Astrocyte (in vitro differentiated cells and primary cell): ENCODE measurements at regions not wholly inside any gene's neighbourhood (a gene's known extent, or its start where the extent isn't known, plus 50 kb on each side); places are given as distances from the start of the nearest gene placed in this dataset.

Experiments
- DNase-seq: peaks from one replicate; pipeline ENCODE4 v3.0.0-alpha.2; 2010; ENCODE audit warnings: low read depth
- FAIRE-seq: peaks from 2 replicates; lab custom pipeline; 2011; peaks lifted over from hg19 to GRCh38; lab: Jason Lieb, UNC
- H2AFZ ChIP-seq: 2 replicates; pipeline ENCODE4 v1.6.0; 2012; ENCODE audit warnings: low read depth, low read length, inconsistent platforms
- H3K27ac ChIP-seq: 2 replicates; pipeline ENCODE4 v1.5.1; 2011; ENCODE audit warnings: low read depth, low read length, inconsistent platforms
- H3K27me3 ChIP-seq: 2 replicates; pipeline ENCODE4 v1.6.0; 2011; ENCODE audit warnings: low read length, inconsistent platforms; ENCODE audit not compliant: insufficient read depth
- H3K36me3 ChIP-seq: 2 replicates; pipeline ENCODE4 v1.5.1; 2011; ENCODE audit warnings: low read length, inconsistent platforms; ENCODE audit not compliant: insufficient read depth
- H3K4me1 ChIP-seq: 2 replicates; pipeline ENCODE4 v1.5.1; 2011; ENCODE audit warnings: low read length, inconsistent platforms; ENCODE audit not compliant: insufficient read depth
- H3K4me2 ChIP-seq: 2 replicates; pipeline ENCODE4 v1.6.0; 2012; ENCODE audit warnings: low read length, inconsistent platforms
- H3K4me3 ChIP-seq: 2 replicates; pipeline ENCODE4 v1.5.1; 2011; ENCODE audit warnings: low read depth, mild to moderate bottlenecking, low read length, inconsistent platforms; ENCODE audit not compliant: insufficient read depth
- H3K79me2 ChIP-seq: 2 replicates; pipeline ENCODE4 v1.6.0; 2012; ENCODE audit warnings: mild to moderate bottlenecking, low read length, inconsistent platforms; ENCODE audit not compliant: insufficient read depth
- H3K9ac ChIP-seq: 2 replicates; pipeline ENCODE4 v1.6.0; 2012; ENCODE audit warnings: mild to moderate bottlenecking, low read length, inconsistent platforms
- H3K9me3 ChIP-seq: 2 replicates; pipeline ENCODE4 v1.5.1; 2012; ENCODE audit warnings: low read depth, mild to moderate bottlenecking, low read length, inconsistent platforms; ENCODE audit not compliant: insufficient read depth
- H4K20me1 ChIP-seq: 2 replicates; pipeline ENCODE4 v1.6.0; 2012; ENCODE audit warnings: low read length, inconsistent platforms; ENCODE audit not compliant: insufficient read depth
- H3K27ac Mint-ChIP-seq: one replicate; pipeline ENCODE4 v1.8.0; 2021; ENCODE audit warnings: mild to moderate bottlenecking, mixed read lengths; ENCODE audit not compliant: unreplicated experiment
- H3K27me3 Mint-ChIP-seq: one replicate; pipeline ENCODE4 v1.8.0; 2021; ENCODE audit warnings: low read depth, mixed read lengths; ENCODE audit not compliant: unreplicated experiment
- H3K36me3 Mint-ChIP-seq: one replicate; pipeline ENCODE4 v1.8.0; 2021; ENCODE audit warnings: low read depth, mixed read lengths; ENCODE audit not compliant: unreplicated experiment
- H3K4me1 Mint-ChIP-seq: one replicate; pipeline ENCODE4 v1.8.0; 2021; ENCODE audit warnings: low read depth, mixed read lengths; ENCODE audit not compliant: unreplicated experiment
- H3K4me3 Mint-ChIP-seq: one replicate; pipeline ENCODE4 v1.8.0; 2021; ENCODE audit warnings: mild to moderate bottlenecking, moderate library complexity, mixed read lengths; ENCODE audit not compliant: unreplicated experiment
- H3K9me3 Mint-ChIP-seq: one replicate; pipeline ENCODE4 v1.8.0; 2021; ENCODE audit warnings: mild to moderate bottlenecking, mixed read lengths; ENCODE audit not compliant: unreplicated experiment
- EZH2 ChIP-seq: IDR thresholded peaks from 2 replicates; pipeline ENCODE4 v1.6.1; 2012; ENCODE audit warnings: mild to moderate bottlenecking, low read length, inconsistent platforms; ENCODE audit not compliant: insufficient read depth
- TF ChIP-seq, protein P1 (sequence below): IDR thresholded peaks from 2 replicates; pipeline ENCODE4 v1.5.1; 2011; ENCODE audit warnings: low read depth, mild to moderate bottlenecking, inconsistent platforms, low read length, moderate library complexity; ENCODE audit not compliant: insufficient read depth

DNA sequence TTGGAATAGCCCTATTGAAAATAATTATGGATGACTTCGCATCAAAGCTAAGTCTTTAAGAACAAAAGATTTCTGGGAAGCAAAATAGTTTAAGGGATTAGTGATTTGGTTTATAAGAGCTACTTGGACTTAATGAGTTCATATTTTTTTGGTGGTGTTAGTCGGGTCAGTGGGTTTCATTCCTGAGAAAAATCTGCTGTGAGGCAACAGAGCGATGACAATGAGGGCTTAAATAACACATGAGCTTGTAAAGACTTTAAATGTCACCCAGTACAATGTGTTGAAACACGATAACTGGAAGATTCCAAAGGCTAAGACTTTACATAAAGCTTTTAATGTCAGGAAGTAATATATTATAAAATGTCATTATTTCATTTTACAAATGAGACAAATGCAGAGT lies 178.8 kb downstream of the ARL4A start:
- Mint-ChIP-seq H3K27ac (no peak overlapping the region), H3K4me1 (no peaks in the 10 kb centered on the region), H3K9me3 (peaks cover 1% of the 10 kb centered on the region), H3K36me3 (no peaks in the 10 kb centered on the region), H3K4me3 (no peak overlapping the region), H3K27me3 (peaks cover 2% of the 10 kb centered on the region)
- H4K20me1 ChIP-seq = no peaks in the 10 kb centered on the region
- H3K4me3 ChIP-seq = no peak overlapping the region
- no peak overlapping the region for H3K4me2 ChIP-seq
- no peak for DNase-seq
- H3K9me3 ChIP-seq = no peaks in the 10 kb centered on the region
- no peaks in the 10 kb centered on the region for H3K36me3 ChIP-seq
- no peak overlapping the region for H3K9ac ChIP-seq
- no peak overlapping the region for H3K27ac ChIP-seq
- no peak for FAIRE-seq
- H3K27me3 ChIP-seq = no peaks in the 10 kb centered on the region
- no peak overlapping the region for H2AFZ ChIP-seq
- TF ChIP-seq EZH2 = no peak
- TF ChIP-seq, protein P1, sequence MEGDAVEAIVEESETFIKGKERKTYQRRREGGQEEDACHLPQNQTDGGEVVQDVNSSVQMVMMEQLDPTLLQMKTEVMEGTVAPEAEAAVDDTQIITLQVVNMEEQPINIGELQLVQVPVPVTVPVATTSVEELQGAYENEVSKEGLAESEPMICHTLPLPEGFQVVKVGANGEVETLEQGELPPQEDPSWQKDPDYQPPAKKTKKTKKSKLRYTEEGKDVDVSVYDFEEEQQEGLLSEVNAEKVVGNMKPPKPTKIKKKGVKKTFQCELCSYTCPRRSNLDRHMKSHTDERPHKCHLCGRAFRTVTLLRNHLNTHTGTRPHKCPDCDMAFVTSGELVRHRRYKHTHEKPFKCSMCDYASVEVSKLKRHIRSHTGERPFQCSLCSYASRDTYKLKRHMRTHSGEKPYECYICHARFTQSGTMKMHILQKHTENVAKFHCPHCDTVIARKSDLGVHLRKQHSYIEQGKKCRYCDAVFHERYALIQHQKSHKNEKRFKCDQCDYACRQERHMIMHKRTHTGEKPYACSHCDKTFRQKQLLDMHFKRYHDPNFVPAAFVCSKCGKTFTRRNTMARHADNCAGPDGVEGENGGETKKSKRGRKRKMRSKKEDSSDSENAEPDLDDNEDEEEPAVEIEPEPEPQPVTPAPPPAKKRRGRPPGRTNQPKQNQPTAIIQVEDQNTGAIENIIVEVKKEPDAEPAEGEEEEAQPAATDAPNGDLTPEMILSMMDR = no peak
- no peaks in the 10 kb centered on the region for H3K4me1 ChIP-seq
- no peaks in the 10 kb centered on the region for H3K79me2 ChIP-seq

DNA sequence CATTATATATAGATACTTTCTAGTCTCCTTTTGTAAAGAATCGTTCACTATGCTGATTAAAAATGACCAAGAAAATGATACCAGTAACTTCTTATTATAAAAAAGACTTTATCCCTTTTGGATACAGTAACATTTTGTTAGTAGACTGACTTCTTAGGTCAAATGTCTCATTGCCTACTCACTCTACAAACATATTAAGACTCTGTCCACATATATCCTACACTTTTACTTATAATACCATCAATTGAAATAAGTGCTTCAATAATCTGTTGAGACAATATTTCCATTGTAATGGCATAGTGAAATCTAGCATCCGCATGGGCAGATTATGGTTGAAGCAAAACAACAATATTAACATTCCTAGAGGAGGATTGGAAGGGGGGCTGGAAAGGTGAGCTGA lies 180.6 kb downstream of the ARL4A start:
- FAIRE-seq (no peak), DNase-seq (no peak)
- Histone ChIP-seq H3K4me1 (no peaks in the 10 kb centered on the region), H3K27me3 (no peaks in the 10 kb centered on the region), H3K27ac (no peak overlapping the region), H3K36me3 (no peaks in the 10 kb centered on the region), H3K9me3 (no peaks in the 10 kb centered on the region), H3K4me2 (no peak overlapping the region), H2AFZ (no peak overlapping the region), H3K4me3 (no peak overlapping the region), H4K20me1 (no peaks in the 10 kb centered on the region), H3K79me2 (no peaks in the 10 kb centered on the region), H3K9ac (no peak overlapping the region)
- H3K27me3 Mint-ChIP-seq = peaks cover 2% of the 10 kb centered on the region
- TF ChIP-seq, protein P1 = no peak
- TF ChIP-seq EZH2 = no peak
- no peak overlapping the region for H3K4me3 Mint-ChIP-seq
- H3K4me1 Mint-ChIP-seq = no peaks in the 10 kb centered on the region
- H3K9me3 Mint-ChIP-seq = peaks cover 1% of the 10 kb centered on the region
- H3K36me3 Mint-ChIP-seq = no peaks in the 10 kb centered on the region
- no peak overlapping the region for H3K27ac Mint-ChIP-seq

DNA sequence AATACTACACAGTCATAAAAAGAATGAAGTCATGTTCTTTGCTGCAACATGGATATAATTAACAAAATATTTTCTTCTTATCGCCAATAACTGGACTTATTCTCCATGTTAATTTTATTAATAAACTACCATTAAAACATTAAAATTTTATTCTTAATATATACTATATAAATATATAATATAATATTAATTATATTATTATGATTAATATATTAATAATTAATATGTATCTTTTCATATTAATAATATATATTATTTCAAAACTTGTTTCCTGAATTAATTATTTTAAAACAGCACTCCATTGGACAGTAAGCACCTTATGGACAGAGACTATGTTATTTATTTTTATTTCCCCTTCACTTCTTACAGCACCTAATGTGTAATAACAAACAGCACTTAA lies 182.8 kb downstream of the ARL4A start:
- H3K4me3 ChIP-seq = no peak overlapping the region
- H4K20me1 ChIP-seq = no peaks in the 10 kb centered on the region
- TF ChIP-seq, protein P1 = no peak
- TF ChIP-seq EZH2 = no peak
- Mint-ChIP-seq H3K36me3 (no peaks in the 10 kb centered on the region), H3K27ac (no peak overlapping the region), H3K4me1 (no peaks in the 10 kb centered on the region), H3K27me3 (no peaks in the 10 kb centered on the region), H3K9me3 (no peaks in the 10 kb centered on the region), H3K4me3 (no peak overlapping the region)
- no peaks in the 10 kb centered on the region for H3K9me3 ChIP-seq
- no peaks in the 10 kb centered on the region for H3K36me3 ChIP-seq
- no peak overlapping the region for H2AFZ ChIP-seq
- no peaks in the 10 kb centered on the region for H3K79me2 ChIP-seq
- no peaks in the 10 kb centered on the region for H3K4me1 ChIP-seq
- H3K27me3 ChIP-seq = no peaks in the 10 kb centered on the region
- no peak overlapping the region for H3K9ac ChIP-seq
- no peak for DNase-seq
- no peak for FAIRE-seq
- H3K4me2 ChIP-seq = no peak overlapping the region
- no peak overlapping the region for H3K27ac ChIP-seq
